HepG2 (cell line): ENCODE measurements at regions not wholly inside any gene's neighbourhood (a gene's known extent, or its start where the extent isn't known, plus 50 kb on each side); places are given as distances from the start of the nearest gene placed in this dataset.

Experiments
- DPF2 ChIP-seq: sonication (generic); formaldehyde crosslinking; IDR thresholded peaks from 2 replicates; pipeline ENCODE4 v1.4.0; 2020; ENCODE audit warnings: mild to moderate bottlenecking, low read depth, missing genetic modification reagents, borderline replicate concordance
- FOXO1 ChIP-seq: sonication (generic); formaldehyde crosslinking; IDR thresholded peaks from 2 replicates; pipeline ENCODE4 v1.4.0; 2020; ENCODE audit warnings: missing genetic modification reagents
- HDAC1 ChIP-seq: sonication (generic); formaldehyde crosslinking; IDR thresholded peaks from 2 replicates; pipeline ENCODE4 v1.5.1; 2020; ENCODE audit warnings: mild to moderate bottlenecking, missing genetic modification reagents
- HOXD1 ChIP-seq: sonication (generic); formaldehyde crosslinking; IDR thresholded peaks from 2 replicates; pipeline ENCODE4 v1.5.0; 2020; ENCODE audit warnings: missing genetic modification reagents
- KAT8 ChIP-seq: IDR thresholded peaks from 2 replicates; pipeline ENCODE4 v1.6.1; 2016; ENCODE audit warnings: missing genetic modification reagents, missing compliant biosample characterization
- KDM1A ChIP-seq: IDR thresholded peaks from 2 replicates; pipeline ENCODE4 v1.6.1; 2016; ENCODE audit warnings: missing compliant biosample characterization
- MIXL1 ChIP-seq: IDR thresholded peaks from 2 replicates; pipeline ENCODE4 v1.6.1; 2016
- POGK ChIP-seq: sonication (generic); formaldehyde crosslinking; conservative IDR thresholded peaks from 2 replicates; pipeline ENCODE4 v1.8.0; 2022; ENCODE audit warnings: mild to moderate bottlenecking, moderate library complexity, missing genetic modification reagents
- POGZ ChIP-seq: sonication (generic); formaldehyde crosslinking; IDR thresholded peaks from 2 replicates; pipeline ENCODE4 v1.4.0; 2020; ENCODE audit warnings: mild to moderate bottlenecking, missing genetic modification reagents
- POLR2AphosphoS5 ChIP-seq: IDR thresholded peaks from 2 replicates; pipeline ENCODE4 v1.6.1; 2012; ENCODE audit warnings: low read depth, low read length
- POLR2G ChIP-seq: fragments of 200-400 bp; formaldehyde crosslinking; IDR thresholded peaks from 2 replicates; pipeline ENCODE4 v1.6.1; 2018; ENCODE audit warnings: mild to moderate bottlenecking, low read depth, low read length, moderate library complexity
- RCOR2 ChIP-seq: IDR thresholded peaks from 2 replicates; pipeline ENCODE4 v1.6.1; 2016; ENCODE audit warnings: missing biosample characterization, missing genetic modification reagents
- REL ChIP-seq: sonication (generic); formaldehyde crosslinking; conservative IDR thresholded peaks from 2 replicates; pipeline ENCODE4 v1.8.0; 2022; ENCODE audit warnings: mild to moderate bottlenecking, missing genetic modification reagents, moderate library complexity
- SMARCC2 ChIP-seq: fragments of 450-650 bp; IDR thresholded peaks from 2 replicates; pipeline ENCODE4 v1.6.1; 2017; ENCODE audit warnings: antibody characterized with exemption, mild to moderate bottlenecking
- SSRP1 ChIP-seq: IDR thresholded peaks from 2 replicates; pipeline ENCODE4 v1.6.1; 2016; ENCODE audit warnings: control low read depth
- SYNCRIP ChIP-seq: fragments of 200-400 bp; formaldehyde crosslinking; IDR thresholded peaks from 2 replicates; pipeline ENCODE4 v1.6.1; 2018; ENCODE audit warnings: mild to moderate bottlenecking, low read depth, low read length; ENCODE audit not compliant: insufficient read depth
- TIGD3 ChIP-seq: sonication (generic); formaldehyde crosslinking; IDR thresholded peaks from 2 replicates; pipeline ENCODE4 v1.5.1; 2020; ENCODE audit warnings: mild to moderate bottlenecking, missing genetic modification reagents, borderline replicate concordance
- ZBTB34 ChIP-seq: sonication (generic); formaldehyde crosslinking; IDR thresholded peaks from 2 replicates; pipeline ENCODE4 v1.8.0; 2022; ENCODE audit warnings: mild to moderate bottlenecking, missing genetic modification reagents
- ZMAT3 ChIP-seq: sonication (generic); formaldehyde crosslinking; conservative IDR thresholded peaks from 2 replicates; pipeline ENCODE4 v1.7.0; 2021; ENCODE audit warnings: missing genetic modification reagents
- ZMYM3 ChIP-seq: sonication (generic); formaldehyde crosslinking; IDR thresholded peaks from 2 replicates; pipeline ENCODE4 v1.5.1; 2020; ENCODE audit warnings: mild to moderate bottlenecking, missing genetic modification reagents
- ZNF280B ChIP-seq: sonication (generic); formaldehyde crosslinking; IDR thresholded peaks from 2 replicates; pipeline ENCODE4 v1.5.0; 2020; ENCODE audit warnings: missing genetic modification reagents, mild to moderate bottlenecking, borderline replicate concordance
- ZNF441 ChIP-seq: sonication (generic); formaldehyde crosslinking; IDR thresholded peaks from 2 replicates; pipeline ENCODE4 v1.7.0; 2021; ENCODE audit warnings: missing genetic modification reagents, borderline replicate concordance
- ZNF792 ChIP-seq: IDR thresholded peaks from 2 replicates; pipeline ENCODE4 v1.6.1; 2016

GRCh38 chr21:43299441-43300277 is 127.3 kb downstream of the SIK1 start (continued):
- TF ChIP-seq POGK (CRISPR knock-in tag) (peak; percentile 41; the same call in 1 of the 2 replicates), KDM1A (no peak; the same call in 1 of the 2 replicates), POLR2AphosphoS5 (no peak), ZMAT3 (0 out of 2 replicates have a peak, but pooled peaks have one; percentile 28), TIGD3 (CRISPR knock-in tag) (no peak), REL (CRISPR knock-in tag) (no peak), HOXD1 (CRISPR knock-in tag) (no peak), SMARCC2 (no peak), SSRP1 (no peak), HDAC1 (CRISPR knock-in tag) (peak; percentile 78), FOXO1 (CRISPR knock-in tag) (peak; percentile 21; the same call in 1 of the 2 replicates), ZBTB34 (CRISPR knock-in tag) (0 out of 2 replicates have a peak, but pooled peaks have one; percentile 25), KAT8 (CRISPR knock-in tag) (peak; percentile 63; the same call in 1 of the 2 replicates), POLR2G (no peak), ZNF441 (no peak), MIXL1 (CRISPR knock-in tag) (no peak), RCOR2 (CRISPR knock-in tag) (peak; percentile 59), SYNCRIP (no peak), POGZ (CRISPR knock-in tag) (peak; percentile 22; the same call in 1 of the 2 replicates), DPF2 (CRISPR knock-in tag) (peak; percentile 15; the same call in 1 of the 2 replicates), ZNF792 (no peak), ZMYM3 (no peak), ZNF280B (no peak; the same call in 1 of the 2 replicates)
